K562 (cell line): ENCODE measurements at regions not wholly inside any gene's neighbourhood (a gene's known extent, or its start where the extent isn't known, plus 50 kb on each side); places are given as distances from the start of the nearest gene placed in this dataset.
A peak's percentile ranks its signal among the peaks of the same experiment; 100 is the strongest.

Experiments used
- ATAC-seq: fragments of 200-7000 bp; cut with Tn5 transposase; 3 replicates; pipeline ENCODE4 v1.9.1; 2020; ENCODE audit warnings: moderate library complexity
- BruUV-seq: library from RNA; stranded (reverse); fragments of 400-500 nt; replicated peaks from 2 replicates; lab custom pipeline; 2021; lab: Mats Ljungman, UMichigan
- CTCF ChIA-PET: fragments of 300-600 bp; formaldehyde crosslinking; extraction: SDS; loops from one replicate; lab custom pipeline; 2021; ENCODE audit warnings: low intra/inter-chr PET ratio; lab: Yijun Ruan, JAX
- POLR2A ChIA-PET: fragments of 300-600, 350-650 bp; sonication (Branson Sonifier 250); formaldehyde crosslinking; extraction: SDS; loops from one replicate; lab custom pipeline; 2021; ENCODE audit warnings: antibody characterized with exemption, inconsistent platforms; lab: Yijun Ruan, JAX
- DNase-seq, 4 experiments: peaks; one replicate each; pipeline versions ENCODE4 v3.0.0 to v3.0.0-alpha.2; 2011 to 2018; ENCODE audit warnings: low spot score in 3 of 4, mixed read lengths in 3 of 4; ENCODE audit errors: extremely low read depth in 1 of 4
- FAIRE-seq: peaks from 2 replicates; lab custom pipeline; 2011; peaks lifted over from hg19 to GRCh38; lab: Jason Lieb, UNC
- H2AFZ ChIP-seq: 2 replicates; pipeline ENCODE4 v1.6.0; 2011; ENCODE audit warnings: low read depth, low read length, control low read depth, inconsistent platforms
- H3K27ac ChIP-seq: fragments of 200-600 bp; 3 replicates; pipeline ENCODE4 v1.8.0; 2011; ENCODE audit warnings: low read depth, mild to moderate bottlenecking, control low read depth, inconsistent platforms, low read length, moderate library complexity, mixed read lengths; ENCODE audit errors: extremely low read depth
- H3K27me3 ChIP-seq, 2 experiments: fragments of 300-600 bp in 1 of 2; 2 replicates in 1 of 2; 3 replicates in 1 of 2; pipeline versions ENCODE4 v1.6.0 to v1.8.0; 2011; ENCODE audit warnings: inconsistent platforms in 2 of 2, low read length in 2 of 2, mild to moderate bottlenecking in 1 of 2, mixed read lengths in 1 of 2, moderate library complexity in 1 of 2; ENCODE audit not compliant: control insufficient read depth in 2 of 2, insufficient read depth in 2 of 2
- H3K36me3 ChIP-seq: fragments of 300-600 bp; 3 replicates; pipeline ENCODE4 v1.8.0; 2011; ENCODE audit warnings: mild to moderate bottlenecking, low read length, inconsistent platforms; ENCODE audit not compliant: control insufficient read depth, insufficient read depth
- H3K4me1 ChIP-seq, 2 experiments: fragments of 200-600 bp in 1 of 2; replicated peaks in 1 of 2; 2 replicates in 1 of 2; 3 replicates in 1 of 2; pipeline versions ENCODE4 v1.5.1 to v1.8.0; 2011; ENCODE audit warnings: inconsistent platforms in 2 of 2, low read length in 2 of 2, mild to moderate bottlenecking in 1 of 2, mixed read lengths in 1 of 2, moderate library complexity in 1 of 2; ENCODE audit not compliant: control insufficient read depth in 2 of 2, insufficient read depth in 2 of 2
- H3K4me2 ChIP-seq: 2 replicates; pipeline ENCODE4 v1.6.1; 2011; ENCODE audit warnings: low read length, control low read depth, inconsistent platforms, mixed read lengths; ENCODE audit not compliant: insufficient read depth
- H3K4me3 ChIP-seq: fragments of 200-600 bp; sonication (generic), shearing (Covaris generic); 2 replicates; pipeline ENCODE4 v1.5.1; 2016; ENCODE audit warnings: control low read depth, inconsistent platforms
- H3K79me2 ChIP-seq: fragments of 200-600 bp; 3 replicates; pipeline ENCODE4 v1.8.0; 2011; ENCODE audit warnings: low read length, inconsistent platforms; ENCODE audit not compliant: control insufficient read depth, insufficient read depth
- H3K9ac ChIP-seq, 2 experiments: 2 replicates each; pipeline versions ENCODE4 v1.6.0 to v1.6.1; 2011; ENCODE audit warnings: low read depth in 2 of 2, low read length in 2 of 2, control low read depth in 1 of 2, inconsistent platforms in 1 of 2, mild to moderate bottlenecking in 1 of 2, mixed read lengths in 1 of 2; ENCODE audit not compliant: insufficient read depth in 1 of 2
- H3K9me1 ChIP-seq: one replicate; pipeline ENCODE4 v1.6.0; 2011; ENCODE audit warnings: inconsistent platforms, mild to moderate bottlenecking, low read length, moderate library complexity; ENCODE audit not compliant: control insufficient read depth, insufficient read depth
- H3K9me3 ChIP-seq: replicated peaks from 2 replicates; pipeline ENCODE4 v1.5.1; 2011; ENCODE audit warnings: low read depth, low read length, inconsistent platforms; ENCODE audit not compliant: control insufficient read depth, insufficient read depth
- H4K20me1 ChIP-seq: replicated peaks from 2 replicates; pipeline ENCODE4 v1.6.1; 2011; ENCODE audit warnings: low read length, inconsistent platforms, mixed read lengths; ENCODE audit not compliant: control insufficient read depth, insufficient read depth
- ARID3A ChIP-seq: IDR thresholded peaks from 2 replicates; pipeline ENCODE4 v1.6.1; 2012; ENCODE audit warnings: low read depth, low read length, improper control_type of control experiment, borderline replicate concordance
- BRF1 ChIP-seq: IDR thresholded peaks from 3 replicates; pipeline ENCODE4 v1.6.1; 2011; ENCODE audit warnings: borderline replicate concordance, mild to moderate bottlenecking; ENCODE audit not compliant: insufficient read length; ENCODE audit errors: extremely low read depth
- C11orf30 ChIP-seq: fragments of 450-650 bp; IDR thresholded peaks from 2 replicates; pipeline ENCODE4 v1.6.1; 2016; ENCODE audit warnings: low read depth, mild to moderate bottlenecking
- MAFF ChIP-seq: IDR thresholded peaks from 2 replicates; pipeline ENCODE4 v1.6.1; 2012; ENCODE audit warnings: low read length, improper control_type of control experiment
- MAFK ChIP-seq: IDR thresholded peaks from 2 replicates; pipeline ENCODE4 v1.6.1; 2011; ENCODE audit warnings: low read length, improper control_type of control experiment
- NCOA1 ChIP-seq: fragments of 450-650 bp; IDR thresholded peaks from 2 replicates; pipeline ENCODE4 v1.6.1; 2016; ENCODE audit warnings: low read depth
- NCOA2 ChIP-seq, 2 experiments: fragments of 450-650 bp; IDR thresholded peaks; 2 replicates each; pipeline ENCODE4 v1.6.1; 2018; ENCODE audit warnings: mild to moderate bottlenecking in 2 of 2, moderate library complexity in 1 of 2; ENCODE audit not compliant: partially characterized antibody in 2 of 2
- ZKSCAN1 ChIP-seq: fragments of 150-350 bp; IDR thresholded peaks from 2 replicates; pipeline ENCODE4 v1.6.1; 2016; ENCODE audit warnings: low read depth, low read length
- ZNF316 ChIP-seq: fragments of 450-650 bp; IDR thresholded peaks from 2 replicates; pipeline ENCODE4 v1.6.1; 2016
- in situ Hi-C: fragments of 300-500 bp; cut with MboI; formaldehyde crosslinking; loops from 4 replicates; pipeline ENCODE4 v1.15.0; 2018; ENCODE audit warnings: inconsistent platforms, mixed read lengths
- intact Hi-C: fragments of 100-400 bp; cut with micrococcal nuclease; formaldehyde crosslinking; loops from 2 replicates; pipeline ENCODE4 v1.14.2; 2022
- TF ChIP-seq, protein P1 (sequence below): sonication (generic); formaldehyde crosslinking; IDR thresholded peaks from 2 replicates; pipeline ENCODE4 v1.5.0; 2020; ENCODE audit warnings: missing genetic modification reagents
- TF ChIP-seq, protein P2 (sequence below): fragments of 250-450 bp; sonication (Bioruptor Pico); IDR thresholded peaks from 2 replicates; pipeline ENCODE4 v1.4.0; 2020
- TF ChIP-seq, protein P3 (sequence below), 2 experiments: fragments of 250-450 bp in 1 of 2; fragments of 450-650 bp in 1 of 2; sonication (Bioruptor Pico) in 1 of 2; IDR thresholded peaks; 2 replicates each; pipeline versions ENCODE4 v1.6.1 to v1.8.0; 2016 to 2021; ENCODE audit warnings: mild to moderate bottlenecking in 2 of 2, moderate library complexity in 2 of 2, missing compliant biosample characterization in 1 of 2, missing genetic modification characterization in 1 of 2

GRCh38 chr10:61128196-61128595 lies 184.2 kb upstream of the RHOBTB1 start:
- in situ Hi-C loops = no loop called here
- POLR2A ChIA-PET = interaction anchor here (1.5 kb wide), 1 partner anchor 14 kb away, joined by 6 read pairs; no protein-coding TSS in a partner anchor
- H3K9me1 ChIP-seq = no peaks in the 10 kb centered on the region
- ATAC-seq = no peak
- H3K4me2 ChIP-seq = no peak overlapping the region
- TF ChIP-seq ARID3A (no peak), NCOA1 (no peak), NCOA2 (IDR thresholded peaks at IDR 0.05; ENCODE audit: partially characterized antibody in 2 of 2) (no peak), MAFF (peak; percentile 29), MAFK (peak; percentile 50; the same call in 1 of the 2 replicates), ZNF316 (peak; percentile 63), ZKSCAN1 (no peak), C11orf30 (peak; percentile 48), BRF1 (no peak)
- TF ChIP-seq, protein P1, sequence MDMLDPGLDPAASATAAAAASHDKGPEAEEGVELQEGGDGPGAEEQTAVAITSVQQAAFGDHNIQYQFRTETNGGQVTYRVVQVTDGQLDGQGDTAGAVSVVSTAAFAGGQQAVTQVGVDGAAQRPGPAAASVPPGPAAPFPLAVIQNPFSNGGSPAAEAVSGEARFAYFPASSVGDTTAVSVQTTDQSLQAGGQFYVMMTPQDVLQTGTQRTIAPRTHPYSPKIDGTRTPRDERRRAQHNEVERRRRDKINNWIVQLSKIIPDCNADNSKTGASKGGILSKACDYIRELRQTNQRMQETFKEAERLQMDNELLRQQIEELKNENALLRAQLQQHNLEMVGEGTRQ (CRISPR knock-in tag) = no peak
- TF ChIP-seq, protein P2, sequence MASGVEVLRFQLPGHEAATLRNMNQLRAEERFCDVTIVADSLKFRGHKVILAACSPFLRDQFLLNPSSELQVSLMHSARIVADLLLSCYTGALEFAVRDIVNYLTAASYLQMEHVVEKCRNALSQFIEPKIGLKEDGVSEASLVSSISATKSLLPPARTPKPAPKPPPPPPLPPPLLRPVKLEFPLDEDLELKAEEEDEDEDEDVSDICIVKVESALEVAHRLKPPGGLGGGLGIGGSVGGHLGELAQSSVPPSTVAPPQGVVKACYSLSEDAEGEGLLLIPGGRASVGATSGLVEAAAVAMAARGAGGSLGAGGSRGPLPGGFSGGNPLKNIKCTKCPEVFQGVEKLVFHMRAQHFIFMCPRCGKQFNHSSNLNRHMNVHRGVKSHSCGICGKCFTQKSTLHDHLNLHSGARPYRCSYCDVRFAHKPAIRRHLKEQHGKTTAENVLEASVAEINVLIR = no peak
- TF ChIP-seq, protein P3, sequence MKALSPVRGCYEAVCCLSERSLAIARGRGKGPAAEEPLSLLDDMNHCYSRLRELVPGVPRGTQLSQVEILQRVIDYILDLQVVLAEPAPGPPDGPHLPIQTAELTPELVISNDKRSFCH (CRISPR knock-in tag; IDR thresholded peaks at IDR 0.05) = no peak
- TF ChIP-seq, protein P3 (tag; IDR thresholded peaks at IDR 0.05) = no peak
- TF ChIP-seq, all 486 proteins: peak for 4
- no peaks in the 10 kb centered on the region for H3K4me1 ChIP-seq
- H3K36me3 ChIP-seq = no peaks in the 10 kb centered on the region
- CTCF ChIA-PET = no interaction called here
- intact Hi-C loops = no loop called here
- no peaks in the 10 kb centered on the region for H4K20me1 ChIP-seq
- FAIRE-seq = no peak
- no peaks in the 10 kb centered on the region for H3K27me3 ChIP-seq
- no peak overlapping the region for H3K27ac ChIP-seq
- no peaks in the 10 kb centered on the region for H3K9me3 ChIP-seq
- no peak overlapping the region for H3K9ac ChIP-seq
- H3K79me2 ChIP-seq = no peaks in the 10 kb centered on the region
- no peak overlapping the region for H2AFZ ChIP-seq
- DNase-seq = no peak
- BruUV-seq = no TSS peak
- no peak overlapping the region for H3K4me3 ChIP-seq
